ENCODE measurements at regions not wholly inside any gene's neighbourhood (a gene's known extent, or its start where the extent isn't known, plus 50 kb on each side); places are given as distances from the start of the nearest gene placed in this dataset.

DNA sequence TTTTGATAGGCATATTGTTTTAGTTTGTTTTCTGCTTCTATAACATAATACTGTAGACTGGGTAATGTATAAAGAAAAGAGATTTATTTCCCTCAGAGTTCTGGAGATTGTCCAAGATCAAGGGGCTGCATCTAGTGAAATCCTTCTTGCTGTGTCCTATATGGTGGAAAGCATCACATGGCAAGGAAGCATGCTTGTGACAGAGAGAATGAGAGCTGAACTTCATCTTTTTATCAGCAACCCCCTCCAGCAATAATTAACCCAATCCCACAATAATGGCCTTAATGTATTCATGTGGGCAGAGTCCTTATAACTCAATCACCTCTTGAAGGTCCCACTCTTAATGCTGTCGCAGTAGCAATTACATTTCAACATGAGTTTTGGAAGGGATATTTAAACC, 141.4 kb downstream of the CENPW start:
- TF ChIP-seq POLR2A (IDR thresholded peaks at IDR 0.05) (no peak), CTCF (IDR thresholded peaks at IDR 0.05 in 8 of 11, conservative IDR thresholded peaks at IDR 0.05 in 3 of 11) (no peak)

Measured in spleen (tissue), 7 donors.